ENCODE measurements at regions not wholly inside any gene's neighbourhood (a gene's known extent, or its start where the extent isn't known, plus 50 kb on each side); places are given as distances from the start of the nearest gene placed in this dataset.

- no peak for DNase-seq (ENCODE audit: low spot score in 2 of 2)
- H3K4me3 ChIP-seq (ENCODE audit: low read depth, poor library complexity, severe bottlenecking): no peak overlapping the region
- intact Hi-C loops (cut with DNase I; ENCODE audit: low total_unique reads): no loop called here
- no peak for TF ChIP-seq POLR2A (IDR thresholded peaks at IDR 0.05)
- TF ChIP-seq CTCF (IDR thresholded peaks at IDR 0.05): no peak
These were observed 82.4 kb upstream of the SOX9 start for GRCh38 chr17:72038427-72038826.

- intact Hi-C loops (cut with DNase I; ENCODE audit: low total_unique reads): no loop called here
- H3K4me3 ChIP-seq (ENCODE audit: low read depth, poor library complexity, severe bottlenecking): no peak overlapping the region
- no peak for DNase-seq (ENCODE audit: low spot score in 2 of 2)
- TF ChIP-seq POLR2A (IDR thresholded peaks at IDR 0.05): no peak
- no peak for TF ChIP-seq CTCF (IDR thresholded peaks at IDR 0.05)
- WGBS, 2 donors: 87 to 89% methylated on average over 2 of the region's 2 CpGs
These were observed 81.3 kb upstream of the SOX9 start for GRCh38 chr17:72039490-72039889.

GRCh38 chr17:72046178-72046577 lies 74.6 kb upstream of the SOX9 start:
- 75 to 79% methylated on average over 3 of the region's 3 CpGs for WGBS, 2 donors
- TF ChIP-seq POLR2A (IDR thresholded peaks at IDR 0.05) (no peak), CTCF (IDR thresholded peaks at IDR 0.05) (no peak)
- intact Hi-C loops (cut with DNase I; ENCODE audit: low total_unique reads): no loop called here
- H3K4me3 ChIP-seq (ENCODE audit: low read depth, poor library complexity, severe bottlenecking): no peak overlapping the region
- no peak for DNase-seq (ENCODE audit: low spot score in 2 of 2)

GRCh38 chr17:72046643-72047612 lies 73.9 kb upstream of the SOX9 start:
- TF ChIP-seq POLR2A (IDR thresholded peaks at IDR 0.05) (no peak), CTCF (IDR thresholded peaks at IDR 0.05) (no peak)
- 77 to 78% methylated on average over 14 of the region's 14 CpGs for WGBS, 2 donors
- no peak overlapping the region for H3K4me3 ChIP-seq (ENCODE audit: low read depth, poor library complexity, severe bottlenecking)
- intact Hi-C loops (cut with DNase I; ENCODE audit: low total_unique reads): no loop called here
- no peak for DNase-seq (ENCODE audit: low spot score in 2 of 2)

GRCh38 chr17:72049914-72050313 lies 70.9 kb upstream of the SOX9 start:
- H3K4me3 ChIP-seq (ENCODE audit: low read depth, poor library complexity, severe bottlenecking): no peak overlapping the region
- DNase-seq (ENCODE audit: low spot score in 2 of 2): no peak
- 90 to 92% methylated on average over 2 of the region's 2 CpGs for WGBS, 2 donors
- no peak for TF ChIP-seq CTCF (IDR thresholded peaks at IDR 0.05)
- no peak for TF ChIP-seq POLR2A (IDR thresholded peaks at IDR 0.05)
- intact Hi-C loops (cut with DNase I; ENCODE audit: low total_unique reads): no loop called here
